GM12878 (cell line): ENCODE measurements at regions not wholly inside any gene's neighbourhood (a gene's known extent, or its start where the extent isn't known, plus 50 kb on each side); places are given as distances from the start of the nearest gene placed in this dataset.

Experiments used
- ATAC-seq: fragments of 200-7000 bp; cut with Tn5 transposase; 3 replicates; pipeline ENCODE4 v1.9.1; 2020; ENCODE audit warnings: mild to moderate bottlenecking, moderate library complexity
- BruUV-seq: library from RNA; stranded (reverse); fragments of 400-500 nt; replicated peaks from 2 replicates; lab custom pipeline; 2021; lab: Mats Ljungman, UMichigan
- CTCF ChIA-PET: fragments of 300-600 bp; sonication (Branson Sonifier 250); formaldehyde crosslinking; extraction: SDS; loops from one replicate; lab custom pipeline; 2021; ENCODE audit warnings: inconsistent platforms; lab: Yijun Ruan, JAX
- POLR2A ChIA-PET: fragments of 350-600 bp; formaldehyde crosslinking; extraction: SDS; loops from one replicate; lab custom pipeline; 2021; ENCODE audit warnings: inconsistent platforms; lab: Charles Lee
- RAD21 ChIA-PET: fragments of 300-600 bp; sonication (Branson Sonifier 250); formaldehyde crosslinking; loops from one replicate; lab custom pipeline; 2023; ENCODE audit warnings: antibody characterized with exemption; ENCODE audit not compliant: unreplicated experiment; lab: Charles Lee
- SMC1A ChIA-PET: fragments of 300-600 bp; sonication (Branson Sonifier 250); formaldehyde crosslinking; loops from one replicate; lab custom pipeline; 2023; ENCODE audit not compliant: unreplicated experiment, uncharacterized antibody; lab: Charles Lee
- DNase-seq: peaks from one replicate; pipeline ENCODE4 v3.0.0-alpha.2; 2011; ENCODE audit warnings: low read depth, low spot score
- FAIRE-seq: peaks from 3 replicates; lab custom pipeline; 2011; peaks lifted over from hg19 to GRCh38; lab: Jason Lieb, UNC
- H2AFZ ChIP-seq: 2 replicates; pipeline ENCODE4 v1.6.0; 2011; ENCODE audit warnings: low read depth, low read length, control low read depth; ENCODE audit not compliant: control insufficient read depth
- H3K27ac ChIP-seq: 2 replicates; pipeline ENCODE4 v1.5.1; 2011; ENCODE audit warnings: control low read depth; ENCODE audit not compliant: control insufficient read depth, insufficient read depth
- H3K27me3 ChIP-seq, 2 experiments: replicated peaks in 1 of 2; 2 replicates each; pipeline versions ENCODE4 v1.6.0 to v1.6.1; 2011; ENCODE audit warnings: low read length in 1 of 2; ENCODE audit not compliant: control insufficient read depth in 2 of 2, insufficient read depth in 2 of 2
- H3K36me3 ChIP-seq, 2 experiments: 2 replicates each; pipeline ENCODE4 v1.5.1; 2011; ENCODE audit warnings: low read length in 1 of 2; ENCODE audit not compliant: control insufficient read depth in 2 of 2, insufficient read depth in 2 of 2
- H3K4me1 ChIP-seq: 2 replicates; pipeline ENCODE4 v1.6.1; 2011; ENCODE audit warnings: mild to moderate bottlenecking, low read length, moderate library complexity, mixed read lengths; ENCODE audit not compliant: control insufficient read depth, insufficient read depth
- H3K4me2 ChIP-seq: 2 replicates; pipeline ENCODE4 v1.6.0; 2011; ENCODE audit warnings: control low read depth; ENCODE audit not compliant: control insufficient read depth, insufficient read depth
- H3K4me3 ChIP-seq: fragments of 200-600 bp; sonication (generic); 2 replicates; pipeline ENCODE4 v1.5.1; 2016
- H3K79me2 ChIP-seq: 2 replicates; pipeline ENCODE4 v1.6.0; 2011; ENCODE audit warnings: low read length; ENCODE audit not compliant: control insufficient read depth, insufficient read depth
- H3K9ac ChIP-seq: 2 replicates; pipeline ENCODE4 v1.8.0; 2011; ENCODE audit warnings: low read length, control low read depth, mixed read lengths; ENCODE audit not compliant: control insufficient read depth, insufficient read depth
- H3K9me3 ChIP-seq: replicated peaks from 3 replicates; pipeline ENCODE4 v1.5.1; 2011; ENCODE audit warnings: mild to moderate bottlenecking, low read length; ENCODE audit not compliant: control insufficient read depth, insufficient read depth
- H4K20me1 ChIP-seq: 2 replicates; pipeline ENCODE4 v1.6.0; 2011; ENCODE audit not compliant: control insufficient read depth, insufficient read depth
- HDAC2 ChIP-seq: fragments of 200-600 bp; sonication (generic); IDR thresholded peaks from 2 replicates; pipeline ENCODE4 v1.6.1; 2017
- RB1 ChIP-seq: fragments of 450-650 bp; formaldehyde crosslinking; IDR thresholded peaks from 2 replicates; pipeline ENCODE4 v1.6.1; 2017; ENCODE audit warnings: mild to moderate bottlenecking, borderline replicate concordance
- SUPT20H ChIP-seq: IDR thresholded peaks from 2 replicates; pipeline ENCODE4 v1.6.1; 2011; ENCODE audit warnings: low read depth, mild to moderate bottlenecking, low read length, moderate library complexity, borderline replicate concordance; ENCODE audit not compliant: control insufficient read depth
- WGBS: methylation state at CpG from one replicate; pipeline ENCODE4 v1.1.6; 2016; ENCODE audit warnings: low lambda C conversion rate; ENCODE audit not compliant: insufficient replicate concordance, insufficient coverage; ENCODE audit errors: missing lambda C conversion rate; 5-methylcytosine and 5-hydroxymethylcytosine counted together
- in situ Hi-C: fragments of 300-500 bp; cut with MboI; formaldehyde crosslinking; loops from 9 replicates; pipeline ENCODE4 v1.14.3; 2018; ENCODE audit warnings: mixed read lengths
- intact Hi-C: fragments of 100-400 bp; cut with micrococcal nuclease; formaldehyde crosslinking; loops from one replicate; pipeline ENCODE4 v1.14.2; 2022; ENCODE audit not compliant: unreplicated experiment
- TF ChIP-seq, protein P1 (sequence below): fragments of 450-650 bp; IDR thresholded peaks from 2 replicates; pipeline ENCODE4 v1.6.1; 2017; ENCODE audit warnings: mild to moderate bottlenecking
- TF ChIP-seq, protein P2 (sequence below): IDR thresholded peaks from 2 replicates; pipeline ENCODE4 v1.6.1; 2012; ENCODE audit warnings: improper control_type of control experiment, low read depth, low read length; ENCODE audit not compliant: insufficient replicate concordance

GRCh38 chr1:115456441-115456961, 118.5 kb upstream of the NGF start (continued):
- TF ChIP-seq, protein P1, sequence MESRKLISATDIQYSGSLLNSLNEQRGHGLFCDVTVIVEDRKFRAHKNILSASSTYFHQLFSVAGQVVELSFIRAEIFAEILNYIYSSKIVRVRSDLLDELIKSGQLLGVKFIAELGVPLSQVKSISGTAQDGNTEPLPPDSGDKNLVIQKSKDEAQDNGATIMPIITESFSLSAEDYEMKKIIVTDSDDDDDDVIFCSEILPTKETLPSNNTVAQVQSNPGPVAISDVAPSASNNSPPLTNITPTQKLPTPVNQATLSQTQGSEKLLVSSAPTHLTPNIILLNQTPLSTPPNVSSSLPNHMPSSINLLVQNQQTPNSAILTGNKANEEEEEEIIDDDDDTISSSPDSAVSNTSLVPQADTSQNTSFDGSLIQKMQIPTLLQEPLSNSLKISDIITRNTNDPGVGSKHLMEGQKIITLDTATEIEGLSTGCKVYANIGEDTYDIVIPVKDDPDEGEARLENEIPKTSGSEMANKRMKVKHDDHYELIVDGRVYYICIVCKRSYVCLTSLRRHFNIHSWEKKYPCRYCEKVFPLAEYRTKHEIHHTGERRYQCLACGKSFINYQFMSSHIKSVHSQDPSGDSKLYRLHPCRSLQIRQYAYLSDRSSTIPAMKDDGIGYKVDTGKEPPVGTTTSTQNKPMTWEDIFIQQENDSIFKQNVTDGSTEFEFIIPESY, result no peak
- TF ChIP-seq RB1 (no peak), HDAC2 (no peak), SUPT20H (no peak)

GRCh38 chr1:115454837-115455511, 116.9 kb upstream of the NGF start:
- POLR2A ChIA-PET, result no interaction called here
- CTCF ChIA-PET, result no interaction called here
- ATAC-seq, result no peak
- TF ChIP-seq, protein P2, sequence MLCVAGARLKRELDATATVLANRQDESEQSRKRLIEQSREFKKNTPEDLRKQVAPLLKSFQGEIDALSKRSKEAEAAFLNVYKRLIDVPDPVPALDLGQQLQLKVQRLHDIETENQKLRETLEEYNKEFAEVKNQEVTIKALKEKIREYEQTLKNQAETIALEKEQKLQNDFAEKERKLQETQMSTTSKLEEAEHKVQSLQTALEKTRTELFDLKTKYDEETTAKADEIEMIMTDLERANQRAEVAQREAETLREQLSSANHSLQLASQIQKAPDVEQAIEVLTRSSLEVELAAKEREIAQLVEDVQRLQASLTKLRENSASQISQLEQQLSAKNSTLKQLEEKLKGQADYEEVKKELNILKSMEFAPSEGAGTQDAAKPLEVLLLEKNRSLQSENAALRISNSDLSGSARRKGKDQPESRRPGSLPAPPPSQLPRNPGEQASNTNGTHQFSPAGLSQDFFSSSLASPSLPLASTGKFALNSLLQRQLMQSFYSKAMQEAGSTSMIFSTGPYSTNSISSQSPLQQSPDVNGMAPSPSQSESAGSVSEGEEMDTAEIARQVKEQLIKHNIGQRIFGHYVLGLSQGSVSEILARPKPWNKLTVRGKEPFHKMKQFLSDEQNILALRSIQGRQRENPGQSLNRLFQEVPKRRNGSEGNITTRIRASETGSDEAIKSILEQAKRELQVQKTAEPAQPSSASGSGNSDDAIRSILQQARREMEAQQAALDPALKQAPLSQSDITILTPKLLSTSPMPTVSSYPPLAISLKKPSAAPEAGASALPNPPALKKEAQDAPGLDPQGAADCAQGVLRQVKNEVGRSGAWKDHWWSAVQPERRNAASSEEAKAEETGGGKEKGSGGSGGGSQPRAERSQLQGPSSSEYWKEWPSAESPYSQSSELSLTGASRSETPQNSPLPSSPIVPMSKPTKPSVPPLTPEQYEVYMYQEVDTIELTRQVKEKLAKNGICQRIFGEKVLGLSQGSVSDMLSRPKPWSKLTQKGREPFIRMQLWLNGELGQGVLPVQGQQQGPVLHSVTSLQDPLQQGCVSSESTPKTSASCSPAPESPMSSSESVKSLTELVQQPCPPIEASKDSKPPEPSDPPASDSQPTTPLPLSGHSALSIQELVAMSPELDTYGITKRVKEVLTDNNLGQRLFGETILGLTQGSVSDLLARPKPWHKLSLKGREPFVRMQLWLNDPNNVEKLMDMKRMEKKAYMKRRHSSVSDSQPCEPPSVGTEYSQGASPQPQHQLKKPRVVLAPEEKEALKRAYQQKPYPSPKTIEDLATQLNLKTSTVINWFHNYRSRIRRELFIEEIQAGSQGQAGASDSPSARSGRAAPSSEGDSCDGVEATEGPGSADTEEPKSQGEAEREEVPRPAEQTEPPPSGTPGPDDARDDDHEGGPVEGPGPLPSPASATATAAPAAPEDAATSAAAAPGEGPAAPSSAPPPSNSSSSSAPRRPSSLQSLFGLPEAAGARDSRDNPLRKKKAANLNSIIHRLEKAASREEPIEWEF, result no peak
- Histone ChIP-seq H3K27me3 (peaks cover 0 to 5% of the 10 kb centered on the region in 2 experiments; a peak in 3 of 4 replicates), H3K4me2 (no peak overlapping the region), H3K36me3 (no peaks in the 10 kb centered on the region), H2AFZ (no peak overlapping the region), H3K9ac (no peak overlapping the region), H3K79me2 (no peaks in the 10 kb centered on the region), H3K27ac (no peak overlapping the region), H4K20me1 (no peaks in the 10 kb centered on the region), H3K4me1 (no peaks in the 10 kb centered on the region), H3K4me3 (no peak overlapping the region), H3K9me3 (no peaks in the 10 kb centered on the region)
- SMC1A ChIA-PET, result no interaction called here
- DNase-seq, result no peak
- in situ Hi-C loops (no loop called here), intact Hi-C loops (no loop called here)
- WGBS, result 22% methylated on average over 13 of the region's 13 CpGs
- RAD21 ChIA-PET, result no interaction called here
- no peak for FAIRE-seq
- BruUV-seq, result no TSS peak
